Kidney (tissue), 13 donors: ENCODE measurements at regions not wholly inside any gene's neighbourhood (a gene's known extent, or its start where the extent isn't known, plus 50 kb on each side); places are given as distances from the start of the nearest gene placed in this dataset.

Experiments
- DNase-seq, 5 donors: peaks; one replicate each; pipeline ENCODE4 v3.0.0-alpha.2; 2013 to 2020
- FAIRE-seq: peaks from 2 replicates; lab custom pipeline; 2012; peaks lifted over from hg19 to GRCh38; lab: Jason Lieb, UNC
- H3K27ac ChIP-seq, 2 donors: one replicate each; pipeline ENCODE4 v1.7.0; 2013; ENCODE audit warnings: low read depth in 2 of 2, low read length in 2 of 2, inconsistent platforms in 1 of 2
- H3K27me3 ChIP-seq: one replicate; pipeline ENCODE4 v1.7.1; 2013; ENCODE audit warnings: low read length, inconsistent platforms; ENCODE audit not compliant: control insufficient read depth, insufficient read depth
- H3K36me3 ChIP-seq, 3 donors: one replicate each; pipeline versions ENCODE4 v1.7.0 to v1.7.1; 2013; ENCODE audit warnings: low read length in 3 of 3, control low read depth in 1 of 3, inconsistent platforms in 1 of 3; ENCODE audit not compliant: insufficient read depth in 3 of 3, control insufficient read depth in 2 of 3
- H3K4me1 ChIP-seq, 3 donors: one replicate each; pipeline versions ENCODE4 v1.7.0 to v1.7.1; 2013; ENCODE audit warnings: low read length in 3 of 3, inconsistent platforms in 1 of 3, low read depth in 1 of 3; ENCODE audit not compliant: control insufficient read depth in 2 of 3, insufficient read depth in 2 of 3
- H3K4me3 ChIP-seq, 3 donors: one replicate each; pipeline versions ENCODE4 v1.7.0 to v1.8.1; 2013; ENCODE audit warnings: low read length in 3 of 3, control low read depth in 1 of 3, inconsistent platforms in 1 of 3
- H3K9ac ChIP-seq, 3 donors: one replicate each; pipeline versions ENCODE4 v1.7.0 to v1.7.1; 2013; ENCODE audit warnings: low read length in 3 of 3, control low read depth in 1 of 3, inconsistent platforms in 1 of 3
- H3K9me3 ChIP-seq, 3 donors: one replicate each; pipeline versions ENCODE4 v1.7.0 to v1.7.1; 2013; ENCODE audit warnings: low read length in 3 of 3, control low read depth in 1 of 3, inconsistent platforms in 1 of 3; ENCODE audit not compliant: control insufficient read depth in 2 of 3, insufficient read depth in 1 of 3
- CTCF ChIP-seq: IDR thresholded peaks from 3 replicates; pipeline ENCODE4 v1.5.1; 2012; ENCODE audit warnings: mild to moderate bottlenecking, moderate library complexity, borderline replicate concordance; ENCODE audit not compliant: insufficient read depth; ENCODE audit errors: extremely low read depth
- intact Hi-C: fragments of 100-400 bp; cut with DNase I; formaldehyde crosslinking; loops from one replicate; pipeline ENCODE4 v1.11.1; 2022
- donor health status: control.
- donor health status: control.
- donor health status: control.
- donor health status: control.
- donor health status: control.
- donor health status: DM: yes; HTN: yes; CAD: no.
- donor health status: Normal renal cell carcinoma (clear cell type).

GRCh38 chr21:35370671-35371070 is 321.6 kb upstream of the RUNX1 start:
- intact Hi-C loops, result no loop called here
- no peak overlapping the region for H3K27ac ChIP-seq
- H3K9ac ChIP-seq, result no peak overlapping the region
- no peak for TF ChIP-seq CTCF
- H3K4me3 ChIP-seq, result no peak overlapping the region
- H3K4me1 ChIP-seq, result no peaks in the 10 kb centered on the region
- DNase-seq (no peak), FAIRE-seq (no peak)
- no peaks in the 10 kb centered on the region for H3K27me3 ChIP-seq
- no peaks in the 10 kb centered on the region for H3K9me3 ChIP-seq
- no peaks in the 10 kb centered on the region for H3K36me3 ChIP-seq

- Histone ChIP-seq H3K9ac (no peak overlapping the region), H3K36me3 (no peaks in the 10 kb centered on the region), H3K27ac (no peak overlapping the region), H3K9me3 (no peaks in the 10 kb centered on the region), H3K27me3 (no peaks in the 10 kb centered on the region), H3K4me3 (no peak overlapping the region), H3K4me1 (no peaks in the 10 kb centered on the region)
- no peak for TF ChIP-seq CTCF
- DNase-seq (no peak), FAIRE-seq (no peak)
- intact Hi-C loops, result no loop called here
Observed at GRCh38 chr21:35370071-35370470, 321.0 kb upstream of the RUNX1 start.

- Histone ChIP-seq H3K9me3 (no peaks in the 10 kb centered on the region), H3K36me3 (no peaks in the 10 kb centered on the region), H3K4me3 (no peak overlapping the region), H3K9ac (no peak overlapping the region), H3K27ac (no peak overlapping the region), H3K4me1 (no peaks in the 10 kb centered on the region), H3K27me3 (no peaks in the 10 kb centered on the region)
- FAIRE-seq (no peak), DNase-seq (no peak)
- TF ChIP-seq CTCF, result no peak
- intact Hi-C loops, result no loop called here
Observed at GRCh38 chr21:35368326-35368725, 319.2 kb upstream of the RUNX1 start.

GRCh38 chr21:35367553-35367952 is 318.5 kb upstream of the RUNX1 start:
- no peak overlapping the region for H3K4me3 ChIP-seq
- no peaks in the 10 kb centered on the region for H3K27me3 ChIP-seq
- H3K36me3 ChIP-seq, result no peaks in the 10 kb centered on the region
- intact Hi-C loops, result no loop called here
- DNase-seq (no peak), FAIRE-seq (no peak)
- no peaks in the 10 kb centered on the region for H3K4me1 ChIP-seq
- TF ChIP-seq CTCF, result no peak
- H3K9ac ChIP-seq, result no peak overlapping the region
- no peaks in the 10 kb centered on the region for H3K9me3 ChIP-seq
- H3K27ac ChIP-seq, result no peak overlapping the region
